CD14-positive monocyte (primary cell): ENCODE measurements at regions not wholly inside any gene's neighbourhood (a gene's known extent, or its start where the extent isn't known, plus 50 kb on each side); places are given as distances from the start of the nearest gene placed in this dataset.
"Not testable (repeated sequence)": the region's sequence is repeated elsewhere in the genome, so short reads cannot be mapped to it uniquely, and the experiment has no call there.

Experiments used
- DNase-seq, 3 donors: peaks; one replicate each; pipeline ENCODE4 v3.0.0-alpha.2; 2011 to 2022
- H2AFZ ChIP-seq: 2 replicates; pipeline ENCODE4 v1.6.0; 2012; ENCODE audit warnings: mild to moderate bottlenecking, low read depth, low read length, inconsistent platforms; ENCODE audit not compliant: insufficient read depth, poor library complexity, severe bottlenecking
- H3K27ac ChIP-seq, 2 donors: 1 replicate in 1 of 2; 2 replicates in 1 of 2; pipeline ENCODE4 v1.5.1; 2012 to 2013; ENCODE audit warnings: low read length in 2 of 2, control low read depth in 1 of 2, inconsistent platforms in 1 of 2, low read depth in 1 of 2, mild to moderate bottlenecking in 1 of 2
- H3K27me3 ChIP-seq, 2 donors: one replicate each; pipeline versions ENCODE4 v1.6.0 to v1.6.1; 2011 to 2013; ENCODE audit warnings: low read length in 2 of 2; ENCODE audit not compliant: control insufficient read depth in 2 of 2, insufficient read depth in 2 of 2
- H3K36me3 ChIP-seq, 2 donors: replicated peaks in 1 of 2; 1 replicate in 1 of 2; 2 replicates in 1 of 2; pipeline versions ENCODE4 v1.5.1 to v1.6.1; 2012 to 2013; ENCODE audit warnings: low read length in 2 of 2, control low read depth in 1 of 2, inconsistent platforms in 1 of 2, mild to moderate bottlenecking in 1 of 2; ENCODE audit not compliant: insufficient read depth in 2 of 2, control insufficient read depth in 1 of 2
- H3K4me1 ChIP-seq, 2 donors: 1 replicate in 1 of 2; 2 replicates in 1 of 2; pipeline versions ENCODE4 v1.5.1 to v1.6.1; 2012 to 2013; ENCODE audit warnings: low read length in 2 of 2, control low read depth in 1 of 2, inconsistent platforms in 1 of 2, mild to moderate bottlenecking in 1 of 2, moderate library complexity in 1 of 2; ENCODE audit not compliant: insufficient read depth in 2 of 2, control insufficient read depth in 1 of 2
- H3K4me2 ChIP-seq: replicated peaks from 2 replicates; pipeline ENCODE3; 2012; ENCODE audit warnings: low read length, moderate library complexity, mild to moderate bottlenecking; ENCODE audit not compliant: poor library complexity, severe bottlenecking; ENCODE audit errors: extremely low read depth
- H3K4me3 ChIP-seq, 3 experiments: fragments of 200-600 bp in 1 of 3; sonication (generic) in 1 of 3; replicated peaks in 1 of 3; 1 replicate in 2 of 3; 2 replicates in 1 of 3; pipeline ENCODE4 v1.5.1; 2011 to 2013; ENCODE audit warnings: low read length in 3 of 3, mild to moderate bottlenecking in 3 of 3, control low read depth in 2 of 3, low read depth in 2 of 3, inconsistent platforms in 1 of 3, moderate library complexity in 1 of 3
- H3K79me2 ChIP-seq: 2 replicates; pipeline ENCODE4 v1.6.0; 2012; ENCODE audit warnings: mild to moderate bottlenecking, control low read depth, inconsistent platforms, low read length, moderate library complexity; ENCODE audit not compliant: insufficient read depth
- H3K9ac ChIP-seq: 2 replicates; pipeline ENCODE4 v1.6.0; 2017; ENCODE audit warnings: low read length, mild to moderate bottlenecking; ENCODE audit not compliant: insufficient read depth, poor library complexity, severe bottlenecking
- H3K9me3 ChIP-seq, 2 donors: replicated peaks in 1 of 2; 1 replicate in 1 of 2; 2 replicates in 1 of 2; pipeline versions ENCODE4 v1.5.1 to v1.6.1; 2012 to 2013; ENCODE audit warnings: low read length in 2 of 2, control low read depth in 1 of 2; ENCODE audit not compliant: control insufficient read depth in 1 of 2, insufficient read depth in 1 of 2
- H4K20me1 ChIP-seq: 2 replicates; pipeline ENCODE4 v1.6.0; 2012; ENCODE audit warnings: mild to moderate bottlenecking, low read length, control low read depth, moderate library complexity; ENCODE audit not compliant: insufficient read depth
- H3K27ac Mint-ChIP-seq, 7 donors: one replicate each; pipeline ENCODE4 v1.8.0; 2020; ENCODE audit warnings: mild to moderate bottlenecking in 7 of 7, mixed read lengths in 7 of 7, moderate library complexity in 6 of 7, inconsistent platforms in 2 of 7
- H3K27me3 Mint-ChIP-seq, 3 donors: one replicate each; pipeline ENCODE4 v1.8.0; 2021 to 2022; ENCODE audit warnings: low read depth in 3 of 3, mild to moderate bottlenecking in 3 of 3, mixed read lengths in 3 of 3, moderate library complexity in 3 of 3, inconsistent platforms in 1 of 3
- H3K36me3 Mint-ChIP-seq, 2 donors: one replicate each; pipeline ENCODE4 v1.8.0; 2020; ENCODE audit warnings: mixed read lengths in 2 of 2, inconsistent platforms in 1 of 2, mild to moderate bottlenecking in 1 of 2
- H3K4me1 Mint-ChIP-seq: one replicate; pipeline ENCODE4 v1.8.0; 2020; ENCODE audit warnings: mild to moderate bottlenecking, mixed read lengths
- H3K4me3 Mint-ChIP-seq, 2 donors: one replicate each; pipeline ENCODE4 v1.8.0; 2020; ENCODE audit warnings: mild to moderate bottlenecking in 2 of 2, mixed read lengths in 2 of 2, moderate library complexity in 1 of 2
- H3K9me3 Mint-ChIP-seq, 7 donors: one replicate each; pipeline ENCODE4 v1.8.0; 2020 to 2022; ENCODE audit warnings: mixed read lengths in 7 of 7, mild to moderate bottlenecking in 6 of 7, moderate library complexity in 6 of 7, inconsistent platforms in 2 of 7
- WGBS: methylation state at CpG from one replicate; pipeline ENCODE4 v1.1.5; 2013; ENCODE audit warnings: missing lambda C conversion rate; ENCODE audit not compliant: insufficient coverage; 5-methylcytosine and 5-hydroxymethylcytosine counted together
- intact Hi-C, 2 donors: fragments of 100-400 bp; cut with micrococcal nuclease; formaldehyde crosslinking; loops; one replicate each; pipeline versions ENCODE4 v1.15.0 to v1.15.1; 2023
- TF ChIP-seq, protein P1 (sequence below): fragments of 200-600 bp; IDR thresholded peaks from one replicate; pipeline ENCODE4 v1.8.0; 2022; ENCODE audit warnings: antibody characterized with exemption, mild to moderate bottlenecking

GRCh38 chrX:114272096-114272686, 311.7 kb upstream of the HTR2C start:
- H3K4me1 Mint-ChIP-seq = peaks cover 2% of the 10 kb centered on the region
- Histone ChIP-seq H3K9me3 (peaks cover 0 to 6% of the 10 kb centered on the region in 2 donors), H3K27me3 (no peaks in the 10 kb centered on the region), H4K20me1 (no peaks in the 10 kb centered on the region), H3K27ac (no peak overlapping the region), H3K4me3 (no peak overlapping the region), H3K9ac (no peak overlapping the region), H3K36me3 (no peaks in the 10 kb centered on the region), H3K4me2 (no peak overlapping the region), H3K79me2 (no peaks in the 10 kb centered on the region), H2AFZ (no peak overlapping the region), H3K4me1 (no peaks in the 10 kb centered on the region)
- no peaks in the 10 kb centered on the region for H3K27me3 Mint-ChIP-seq
- no peak overlapping the region for H3K4me3 Mint-ChIP-seq
- intact Hi-C loops = no loop called here
- WGBS = no CpG with 5 or more reads among the region's 2 CpGs
- TF ChIP-seq, protein P1, sequence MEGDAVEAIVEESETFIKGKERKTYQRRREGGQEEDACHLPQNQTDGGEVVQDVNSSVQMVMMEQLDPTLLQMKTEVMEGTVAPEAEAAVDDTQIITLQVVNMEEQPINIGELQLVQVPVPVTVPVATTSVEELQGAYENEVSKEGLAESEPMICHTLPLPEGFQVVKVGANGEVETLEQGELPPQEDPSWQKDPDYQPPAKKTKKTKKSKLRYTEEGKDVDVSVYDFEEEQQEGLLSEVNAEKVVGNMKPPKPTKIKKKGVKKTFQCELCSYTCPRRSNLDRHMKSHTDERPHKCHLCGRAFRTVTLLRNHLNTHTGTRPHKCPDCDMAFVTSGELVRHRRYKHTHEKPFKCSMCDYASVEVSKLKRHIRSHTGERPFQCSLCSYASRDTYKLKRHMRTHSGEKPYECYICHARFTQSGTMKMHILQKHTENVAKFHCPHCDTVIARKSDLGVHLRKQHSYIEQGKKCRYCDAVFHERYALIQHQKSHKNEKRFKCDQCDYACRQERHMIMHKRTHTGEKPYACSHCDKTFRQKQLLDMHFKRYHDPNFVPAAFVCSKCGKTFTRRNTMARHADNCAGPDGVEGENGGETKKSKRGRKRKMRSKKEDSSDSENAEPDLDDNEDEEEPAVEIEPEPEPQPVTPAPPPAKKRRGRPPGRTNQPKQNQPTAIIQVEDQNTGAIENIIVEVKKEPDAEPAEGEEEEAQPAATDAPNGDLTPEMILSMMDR = no peak
- peaks cover 2 to 24% (median 10%) of the 10 kb centered on the region in 7 donors for H3K9me3 Mint-ChIP-seq
- no peak for DNase-seq
- H3K27ac Mint-ChIP-seq = no peak overlapping the region
- H3K36me3 Mint-ChIP-seq = no peaks in the 10 kb centered on the region

DNA sequence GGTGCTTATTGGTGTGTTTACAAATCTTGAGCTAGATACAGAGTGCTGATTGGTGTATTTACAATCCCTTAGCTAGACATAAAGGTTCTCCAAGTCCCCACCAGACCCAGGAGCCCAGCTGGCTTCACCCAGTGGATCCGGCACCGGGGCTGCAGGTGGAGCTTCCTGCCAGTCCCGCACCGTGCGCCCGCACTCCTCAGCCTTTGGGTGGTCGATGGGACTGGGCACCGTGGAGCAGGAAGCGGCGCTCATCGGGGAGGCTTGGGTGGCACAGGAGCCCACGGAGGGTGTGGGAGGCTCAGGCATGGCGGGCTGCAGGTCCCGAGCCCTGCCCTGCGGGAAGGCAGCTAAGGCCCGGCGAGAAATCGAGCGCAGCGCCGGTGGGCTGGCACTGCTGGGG, 313.5 kb upstream of the HTR2C start:
- H3K4me3 Mint-ChIP-seq, H3K36me3 Mint-ChIP-seq, H3K4me2 ChIP-seq, H3K4me1 Mint-ChIP-seq, H3K9me3 ChIP-seq, intact Hi-C loops, H3K4me1 ChIP-seq, H3K27ac Mint-ChIP-seq, H3K4me3 ChIP-seq, H3K36me3 ChIP-seq, H2AFZ ChIP-seq, H3K9ac ChIP-seq, H4K20me1 ChIP-seq, DNase-seq, H3K27me3 ChIP-seq, H3K27me3 Mint-ChIP-seq, H3K27ac ChIP-seq, H3K79me2 ChIP-seq: not testable (repeated sequence)
- H3K9me3 Mint-ChIP-seq = peaks cover 2 to 24% (median 10%) of the 10 kb centered on the region in 7 donors
- 99% methylated on average over 12 of the region's 21 CpGs for WGBS
